ENCODE measurements at regions not wholly inside any gene's neighbourhood (a gene's known extent, or its start where the extent isn't known, plus 50 kb on each side); places are given as distances from the start of the nearest gene placed in this dataset.
A peak's percentile ranks its signal among the peaks of the same experiment; 100 is the strongest.
"Not testable (repeated sequence)": the region's sequence is repeated elsewhere in the genome, so short reads cannot be mapped to it uniquely, and the experiment has no call there.

DNA sequence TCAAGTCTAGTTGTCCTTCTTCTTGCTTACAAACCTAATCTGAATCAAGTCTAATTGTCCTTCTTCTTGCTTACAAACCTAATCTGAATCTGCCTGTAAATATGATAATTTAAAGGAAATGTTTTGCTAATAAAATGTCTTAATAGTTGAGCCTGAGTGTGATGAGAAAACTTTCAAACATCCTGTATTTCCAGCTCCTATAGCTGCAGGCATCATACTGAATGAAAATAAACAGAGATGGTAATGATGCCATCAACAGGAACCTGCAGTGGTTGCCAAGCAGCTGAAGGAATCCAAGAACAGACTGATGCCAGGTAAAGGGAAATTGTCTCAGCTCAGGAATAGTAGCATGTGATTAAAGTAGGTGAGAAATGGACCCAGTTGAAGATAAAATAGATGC is 156.1 kb upstream of the IRS4 start:
- H4K20me1 ChIP-seq (ENCODE audit: low read depth) = no peaks in the 10 kb centered on the region
- Mint-ChIP-seq H3K27me3 (ENCODE audit: insufficient read depth, low read depth) (peaks cover 2% of the 10 kb centered on the region), H3K27ac (no peak overlapping the region), H3K36me3 (peaks cover 2% of the 10 kb centered on the region), H3K4me3 (no peak overlapping the region), H3K4me1 (no peaks in the 10 kb centered on the region), H3K9me3 (peaks cover 30% of the 10 kb centered on the region)
- no peaks in the 10 kb centered on the region for H3K36me3 ChIP-seq
- TF ChIP-seq EZH2phosphoT487 (IDR thresholded peaks at IDR 0.05) (no peak), EZH2 (IDR thresholded peaks at IDR 0.05) (no peak)
- TF ChIP-seq, protein P1, sequence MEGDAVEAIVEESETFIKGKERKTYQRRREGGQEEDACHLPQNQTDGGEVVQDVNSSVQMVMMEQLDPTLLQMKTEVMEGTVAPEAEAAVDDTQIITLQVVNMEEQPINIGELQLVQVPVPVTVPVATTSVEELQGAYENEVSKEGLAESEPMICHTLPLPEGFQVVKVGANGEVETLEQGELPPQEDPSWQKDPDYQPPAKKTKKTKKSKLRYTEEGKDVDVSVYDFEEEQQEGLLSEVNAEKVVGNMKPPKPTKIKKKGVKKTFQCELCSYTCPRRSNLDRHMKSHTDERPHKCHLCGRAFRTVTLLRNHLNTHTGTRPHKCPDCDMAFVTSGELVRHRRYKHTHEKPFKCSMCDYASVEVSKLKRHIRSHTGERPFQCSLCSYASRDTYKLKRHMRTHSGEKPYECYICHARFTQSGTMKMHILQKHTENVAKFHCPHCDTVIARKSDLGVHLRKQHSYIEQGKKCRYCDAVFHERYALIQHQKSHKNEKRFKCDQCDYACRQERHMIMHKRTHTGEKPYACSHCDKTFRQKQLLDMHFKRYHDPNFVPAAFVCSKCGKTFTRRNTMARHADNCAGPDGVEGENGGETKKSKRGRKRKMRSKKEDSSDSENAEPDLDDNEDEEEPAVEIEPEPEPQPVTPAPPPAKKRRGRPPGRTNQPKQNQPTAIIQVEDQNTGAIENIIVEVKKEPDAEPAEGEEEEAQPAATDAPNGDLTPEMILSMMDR (IDR thresholded peaks at IDR 0.05) = no peak
- DNase-seq (ENCODE audit: low spot score) = no peak
- no peak overlapping the region for H2AFZ ChIP-seq (replicated peaks)
- no peak overlapping the region for H3K4me3 ChIP-seq
- H3K27ac ChIP-seq = no peak overlapping the region
- no peak overlapping the region for H3K9ac ChIP-seq
- H3F3A ChIP-seq (ENCODE audit: low read depth) = no peaks in the 10 kb centered on the region
- H3K4me1 ChIP-seq = no peaks in the 10 kb centered on the region
- no peaks in the 10 kb centered on the region for H3K79me2 ChIP-seq (ENCODE audit: low read depth)
- H3K4me2 ChIP-seq = no peak overlapping the region
- H3K27me3 ChIP-seq = no peaks in the 10 kb centered on the region
- H3K9me3 ChIP-seq (ENCODE audit: low read depth) = no peaks in the 10 kb centered on the region

DNA sequence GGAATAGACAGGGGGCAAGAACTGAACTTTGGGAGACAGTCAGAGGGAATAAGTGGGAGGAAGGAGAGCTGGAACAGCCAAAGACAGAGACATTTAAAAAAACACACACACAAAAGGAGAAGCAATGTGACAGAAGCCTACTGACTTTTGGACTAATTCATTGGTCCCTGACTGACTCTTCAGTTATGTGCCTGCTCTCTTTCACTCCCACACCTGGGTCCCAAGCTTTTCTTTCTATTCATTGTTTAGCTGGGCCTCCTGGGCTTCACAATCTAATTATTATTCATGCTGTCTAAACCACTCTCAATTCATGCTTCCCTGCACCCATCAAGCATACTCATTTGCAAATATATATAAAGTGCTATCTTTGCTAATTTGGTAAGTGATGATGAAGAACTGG is 139.2 kb upstream of the IRS4 start:
- H3K27ac ChIP-seq = peak overlapping the region; percentile 43
- H3K9ac ChIP-seq = no peak overlapping the region
- no peaks in the 10 kb centered on the region for H3F3A ChIP-seq (ENCODE audit: low read depth)
- H3K79me2 ChIP-seq (ENCODE audit: low read depth) = no peaks in the 10 kb centered on the region
- peak overlapping the region; percentile 31 for H3K27ac Mint-ChIP-seq
- no peaks in the 10 kb centered on the region for H3K27me3 Mint-ChIP-seq (ENCODE audit: insufficient read depth, low read depth)
- no peaks in the 10 kb centered on the region for H4K20me1 ChIP-seq (ENCODE audit: low read depth)
- peaks cover 15% of the 10 kb centered on the region for H3K9me3 Mint-ChIP-seq
- H3K4me1 Mint-ChIP-seq = peaks cover 11% of the 10 kb centered on the region
- no peaks in the 10 kb centered on the region for H3K36me3 ChIP-seq
- H3K4me3 Mint-ChIP-seq = no peak overlapping the region
- peak overlapping the region; percentile 11 for H2AFZ ChIP-seq (replicated peaks)
- H3K4me1 ChIP-seq = peaks cover 17% of the 10 kb centered on the region
- no peaks in the 10 kb centered on the region for H3K9me3 ChIP-seq (ENCODE audit: low read depth)
- no peaks in the 10 kb centered on the region for H3K27me3 ChIP-seq
- no peaks in the 10 kb centered on the region for H3K36me3 Mint-ChIP-seq
- TF ChIP-seq EZH2 (IDR thresholded peaks at IDR 0.05) (no peak), EZH2phosphoT487 (IDR thresholded peaks at IDR 0.05) (no peak)
- peak overlapping the region; percentile 25 for H3K4me2 ChIP-seq
- DNase-seq (ENCODE audit: low spot score) = peak; percentile 34
- H3K4me3 ChIP-seq = no peak overlapping the region

DNA sequence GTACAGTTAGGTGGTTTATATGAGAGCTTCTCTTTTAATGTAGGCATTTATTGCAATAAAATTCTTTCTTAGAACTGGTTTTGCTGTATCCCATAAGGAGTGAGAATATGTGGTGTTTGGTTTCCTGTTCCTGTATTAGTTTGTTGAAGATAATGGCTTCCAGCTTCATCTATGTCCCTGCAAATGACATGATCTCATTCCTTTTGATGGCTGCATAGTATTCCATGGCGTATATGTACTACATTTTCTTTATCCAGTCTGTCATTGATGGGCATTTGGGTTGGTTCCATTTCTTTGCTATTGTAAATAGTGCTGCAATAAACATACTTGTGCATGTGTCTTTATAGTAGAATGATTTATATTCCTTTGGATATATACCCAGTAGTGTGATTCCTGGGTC is 106.7 kb upstream of the IRS4 start:
- not testable (repeated sequence) for H3K4me2 ChIP-seq; H3K4me1 Mint-ChIP-seq; H3K79me2 ChIP-seq (ENCODE audit: low read depth); H2AFZ ChIP-seq (replicated peaks); DNase-seq (ENCODE audit: low spot score); H3K4me1 ChIP-seq; H3K4me3 Mint-ChIP-seq; H3K9me3 ChIP-seq (ENCODE audit: low read depth); H3K4me3 ChIP-seq; H3F3A ChIP-seq (ENCODE audit: low read depth); H3K27ac Mint-ChIP-seq; H3K27me3 Mint-ChIP-seq (ENCODE audit: insufficient read depth, low read depth); H3K27ac ChIP-seq; H3K36me3 Mint-ChIP-seq; H3K36me3 ChIP-seq; H3K9ac ChIP-seq; H4K20me1 ChIP-seq (ENCODE audit: low read depth); H3K27me3 ChIP-seq
- peaks cover 11% of the 10 kb centered on the region for H3K9me3 Mint-ChIP-seq

DNA sequence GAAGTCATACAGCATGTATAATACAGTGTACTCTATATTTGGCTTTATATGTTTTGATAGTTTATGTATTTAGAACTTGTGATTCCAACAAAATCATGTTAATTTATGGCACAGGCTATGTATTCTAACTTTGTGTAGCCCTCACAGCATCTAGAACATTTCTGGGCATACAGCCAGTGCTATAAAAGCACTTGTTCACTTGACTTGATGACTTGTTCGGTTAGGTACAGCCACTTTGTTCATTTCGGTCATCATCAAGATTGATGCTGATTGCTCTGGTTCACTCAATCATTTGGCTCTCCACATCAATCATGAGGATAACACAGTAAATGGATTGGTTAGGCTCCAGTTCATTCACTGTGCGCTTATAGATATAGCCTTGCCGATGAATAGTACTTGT is 97.6 kb upstream of the IRS4 start:
- Histone ChIP-seq H2AFZ (replicated peaks) (peak overlapping the region; percentile 19), H3K79me2 (ENCODE audit: low read depth) (no peaks in the 10 kb centered on the region), H3K27ac (no peak overlapping the region), H3K4me2 (no peak overlapping the region), H4K20me1 (ENCODE audit: low read depth) (no peaks in the 10 kb centered on the region), H3K9ac (no peak overlapping the region), H3K4me1 (no peaks in the 10 kb centered on the region), H3K27me3 (no peaks in the 10 kb centered on the region), H3F3A (ENCODE audit: low read depth) (no peaks in the 10 kb centered on the region), H3K36me3 (no peaks in the 10 kb centered on the region), H3K4me3 (no peak overlapping the region), H3K9me3 (ENCODE audit: low read depth) (no peaks in the 10 kb centered on the region)
- Mint-ChIP-seq H3K27me3 (ENCODE audit: insufficient read depth, low read depth) (no peaks in the 10 kb centered on the region), H3K36me3 (no peaks in the 10 kb centered on the region), H3K4me1 (no peaks in the 10 kb centered on the region), H3K9me3 (no peaks in the 10 kb centered on the region), H3K27ac (no peak overlapping the region), H3K4me3 (no peak overlapping the region)
- TF ChIP-seq EZH2phosphoT487 (IDR thresholded peaks at IDR 0.05) (no peak), EZH2 (IDR thresholded peaks at IDR 0.05) (no peak)
- TF ChIP-seq, protein P1 (IDR thresholded peaks at IDR 0.05) = no peak
- no peak for DNase-seq (ENCODE audit: low spot score)
